AG04449 (cell line): ENCODE measurements at regions not wholly inside any gene's neighbourhood (a gene's known extent, or its start where the extent isn't known, plus 50 kb on each side); places are given as distances from the start of the nearest gene placed in this dataset.

ENCODE experiments used
- CTCF ChIA-PET: fragments of 350-600 bp; formaldehyde crosslinking; extraction: SDS; loops from one replicate; lab custom pipeline; 2021; ENCODE audit warnings: antibody characterized with exemption; lab: Yijun Ruan, JAX
- POLR2A ChIA-PET: fragments of 400-600, 350-600 bp; formaldehyde crosslinking; extraction: SDS; loops from one replicate; lab custom pipeline; 2020; ENCODE audit warnings: antibody characterized with exemption, inconsistent platforms; lab: Yijun Ruan, JAX
- DNase-seq: peaks from one replicate; pipeline ENCODE4 v3.0.0-alpha.2; 2010; ENCODE audit warnings: low read depth, low spot score
- H3K4me3 ChIP-seq: 2 replicates; pipeline ENCODE4 v1.5.1; 2011; ENCODE audit warnings: low read depth, mild to moderate bottlenecking, control low read depth, low read length
- CTCF ChIP-seq: IDR thresholded peaks from one replicate; pipeline ENCODE4 v1.5.1; 2011; ENCODE audit warnings: mild to moderate bottlenecking, moderate library complexity, low read length, control low read depth, inconsistent platforms; ENCODE audit not compliant: insufficient read depth; ENCODE audit errors: missing control alignments

- ChIA-PET POLR2A (no interaction called here), CTCF (interaction anchor here (1.6 kb wide), 1 partner anchor 19 kb away, joined by 3 read pairs; no protein-coding TSS in a partner anchor)
- H3K4me3 ChIP-seq = no peak overlapping the region
- peak; percentile 34 for DNase-seq
- no peak for TF ChIP-seq CTCF
Measured at GRCh38 chr5:110896901-110897300, 158.1 kb downstream of the SLC25A46 start.

- ChIA-PET CTCF (no interaction called here), POLR2A (interaction anchor here (1.2 kb wide), 1 partner anchor 16 kb away, joined by 7 read pairs; no protein-coding TSS in a partner anchor)
- no peak for DNase-seq
- TF ChIP-seq CTCF = no peak
- no peak overlapping the region for H3K4me3 ChIP-seq
Measured at GRCh38 chr5:110899566-110900412, 161.0 kb downstream of the SLC25A46 start.

- peak; percentile 26 for DNase-seq
- TF ChIP-seq CTCF = no peak
- ChIA-PET POLR2A (interaction anchor here (1.2 kb wide), 1 partner anchor 15 kb away, joined by 7 read pairs; no protein-coding TSS in a partner anchor), CTCF (no interaction called here)
- no peak overlapping the region for H3K4me3 ChIP-seq
Measured at GRCh38 chr5:110900829-110901228, 162.0 kb downstream of the SLC25A46 start.

GRCh38 chr5:110903966-110904365 lies 165.2 kb downstream of the SLC25A46 start:
- TF ChIP-seq CTCF = no peak
- ChIA-PET CTCF (no interaction called here), POLR2A (no interaction called here)
- H3K4me3 ChIP-seq = no peak overlapping the region
- DNase-seq = no peak

GRCh38 chr5:110908848-110909247 lies 162.7 kb upstream of the TSLP start:
- ChIA-PET CTCF (no interaction called here), POLR2A (no interaction called here)
- H3K4me3 ChIP-seq = no peak overlapping the region
- TF ChIP-seq CTCF = no peak
- no peak for DNase-seq

GRCh38 chr5:110909415-110909814 lies 162.1 kb upstream of the TSLP start:
- CTCF ChIA-PET = no interaction called here
- no peak overlapping the region for H3K4me3 ChIP-seq
- TF ChIP-seq CTCF = no peak
- POLR2A ChIA-PET = no interaction called here
- no peak for DNase-seq
